T-helper 2 cell treated with Interferon-gamma antibody and Interleukin-4, amounts not matched to agents 5 μg/mL and 100 μg/mL, for 36 hours (primary cell): ENCODE measurements at regions not wholly inside any gene's neighbourhood (a gene's known extent, or its start where the extent isn't known, plus 50 kb on each side); places are given as distances from the start of the nearest gene placed in this dataset.
"Not testable (repeated sequence)": the region's sequence is repeated elsewhere in the genome, so short reads cannot be mapped to it uniquely, and the experiment has no call there.

Source experiments
- DNase-seq: peaks from one replicate; pipeline ENCODE4 v3.0.0; 2021; ENCODE audit warnings: low spot score
- H3K27ac Mint-ChIP-seq: one replicate; pipeline ENCODE4 v1.8.0; 2021; ENCODE audit warnings: mild to moderate bottlenecking, mixed read lengths
- H3K27me3 Mint-ChIP-seq: one replicate; pipeline ENCODE4 v1.8.0; 2021; ENCODE audit warnings: low read depth, mixed read lengths
- H3K36me3 Mint-ChIP-seq: one replicate; pipeline ENCODE4 v1.8.0; 2021; ENCODE audit warnings: low read depth, mixed read lengths
- H3K4me1 Mint-ChIP-seq: one replicate; pipeline ENCODE4 v1.8.0; 2021; ENCODE audit warnings: low read depth, mixed read lengths
- H3K4me3 Mint-ChIP-seq: one replicate; pipeline ENCODE4 v1.8.0; 2022; ENCODE audit warnings: mild to moderate bottlenecking, moderate library complexity, mixed read lengths
- H3K9me3 Mint-ChIP-seq: one replicate; pipeline ENCODE4 v1.8.0; 2021; ENCODE audit warnings: mixed read lengths

DNA sequence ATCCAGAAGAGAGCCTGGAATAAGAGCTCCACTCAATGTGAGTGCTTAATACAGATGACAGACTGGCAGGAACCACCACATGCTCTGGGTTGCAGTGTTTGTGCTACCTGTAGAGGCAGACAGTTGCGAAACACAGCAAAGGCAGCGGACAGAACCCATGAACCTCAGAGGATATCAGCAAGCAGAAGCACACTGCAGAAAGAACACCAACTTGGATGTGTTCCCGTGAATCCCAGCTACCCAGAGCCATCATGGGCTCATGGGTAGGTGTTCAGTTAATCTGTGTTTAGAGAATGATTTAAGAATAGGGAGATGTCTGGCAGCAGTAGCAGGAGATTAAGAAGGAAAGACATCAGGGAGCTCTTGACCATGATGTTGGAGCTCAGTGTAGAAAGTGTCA is 133.3 kb upstream of the FOXQ1 start:
- Mint-ChIP-seq H3K9me3 (no peaks in the 10 kb centered on the region), H3K4me3 (no peak overlapping the region), H3K36me3 (no peaks in the 10 kb centered on the region), H3K4me1 (no peaks in the 10 kb centered on the region), H3K27me3 (peaks cover under 1% of the 10 kb centered on the region), H3K27ac (no peak overlapping the region)
- DNase-seq: no peak

DNA sequence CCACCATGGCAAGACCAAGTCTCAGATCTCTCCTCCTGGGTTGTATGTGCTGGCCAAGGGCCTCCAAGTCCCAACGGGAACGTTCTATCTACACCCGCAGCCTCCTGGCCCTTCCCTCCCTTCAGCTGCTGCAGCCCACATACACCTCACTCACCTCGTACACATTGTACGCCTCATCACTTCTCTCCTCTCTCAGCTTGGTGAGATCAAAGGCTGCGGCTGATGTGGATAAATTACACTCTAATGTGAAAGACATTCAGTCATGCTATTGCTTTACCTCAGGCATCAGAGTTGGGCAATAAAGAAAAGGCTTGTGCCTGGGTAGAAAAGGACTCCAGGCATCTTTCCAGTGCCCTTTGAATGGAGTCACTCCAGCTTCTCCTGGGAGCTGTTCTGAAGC is 135.3 kb upstream of the FOXQ1 start:
- Mint-ChIP-seq H3K27ac (no peak overlapping the region), H3K4me3 (no peak overlapping the region), H3K27me3 (peaks cover 3% of the 10 kb centered on the region), H3K9me3 (no peaks in the 10 kb centered on the region), H3K4me1 (no peaks in the 10 kb centered on the region), H3K36me3 (no peaks in the 10 kb centered on the region)
- no peak for DNase-seq

- no peak for DNase-seq
- Mint-ChIP-seq H3K4me1 (no peaks in the 10 kb centered on the region), H3K36me3 (no peaks in the 10 kb centered on the region), H3K9me3 (no peaks in the 10 kb centered on the region), H3K4me3 (no peak overlapping the region), H3K27me3 (peaks cover 3% of the 10 kb centered on the region), H3K27ac (no peak overlapping the region)
These were observed 136.0 kb upstream of the FOXQ1 start for GRCh38 chr6:1175877-1176276.

- Mint-ChIP-seq H3K4me1 (no peaks in the 10 kb centered on the region), H3K27me3 (peaks cover 3% of the 10 kb centered on the region), H3K36me3 (no peaks in the 10 kb centered on the region), H3K9me3 (no peaks in the 10 kb centered on the region), H3K4me3 (no peak overlapping the region), H3K27ac (no peak overlapping the region)
- no peak for DNase-seq
These were observed 141.1 kb upstream of the FOXQ1 start for GRCh38 chr6:1170794-1171193.

- H3K27ac Mint-ChIP-seq: no peak overlapping the region
- no peak overlapping the region for H3K4me3 Mint-ChIP-seq
- no peak for DNase-seq
- no peaks in the 10 kb centered on the region for H3K4me1 Mint-ChIP-seq
- H3K9me3 Mint-ChIP-seq: no peaks in the 10 kb centered on the region
- no peaks in the 10 kb centered on the region for H3K36me3 Mint-ChIP-seq
- H3K27me3 Mint-ChIP-seq: peaks cover 2% of the 10 kb centered on the region
These were observed 147.3 kb upstream of the FOXQ1 start for GRCh38 chr6:1164600-1164999.

- H3K4me1 Mint-ChIP-seq: no peaks in the 10 kb centered on the region
- no peak overlapping the region for H3K4me3 Mint-ChIP-seq
- H3K27me3 Mint-ChIP-seq: peaks cover 2% of the 10 kb centered on the region
- no peak for DNase-seq
- H3K27ac Mint-ChIP-seq: no peak overlapping the region
- no peaks in the 10 kb centered on the region for H3K9me3 Mint-ChIP-seq
- H3K36me3 Mint-ChIP-seq: no peaks in the 10 kb centered on the region
These were observed 148.4 kb upstream of the FOXQ1 start for GRCh38 chr6:1163501-1163900.

GRCh38 chr6:1162367-1163275 is 149.3 kb upstream of the FOXQ1 start:
- Mint-ChIP-seq H3K27ac (no peak overlapping the region), H3K9me3 (no peaks in the 10 kb centered on the region), H3K36me3 (no peaks in the 10 kb centered on the region), H3K27me3 (peaks cover 2% of the 10 kb centered on the region), H3K4me3 (peak overlapping the region; percentile 26), H3K4me1 (no peaks in the 10 kb centered on the region)
- DNase-seq: no peak

DNA sequence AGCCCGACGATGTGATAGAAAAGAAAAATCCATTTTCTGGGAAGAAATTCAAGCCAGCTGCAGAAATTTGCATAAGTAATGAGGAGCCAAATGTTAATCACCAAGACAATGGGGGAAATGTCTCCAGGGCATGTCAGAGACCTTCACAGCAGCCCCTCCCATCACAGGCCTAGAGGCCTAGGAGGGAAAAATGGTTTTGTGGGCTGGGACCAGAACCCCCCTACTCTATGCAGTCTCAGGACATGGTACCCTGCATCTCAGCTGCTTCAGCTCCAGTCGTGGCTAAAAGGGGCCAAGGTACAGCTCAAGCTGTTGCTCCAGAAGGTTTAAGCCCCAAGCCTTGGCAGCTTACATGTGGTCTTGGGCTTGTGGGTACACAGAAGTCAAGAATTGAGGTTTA is 155.5 kb upstream of the FOXQ1 start:
- H3K36me3 Mint-ChIP-seq, H3K4me1 Mint-ChIP-seq, H3K4me3 Mint-ChIP-seq, H3K9me3 Mint-ChIP-seq, H3K27me3 Mint-ChIP-seq, DNase-seq, H3K27ac Mint-ChIP-seq: not testable (repeated sequence)

GRCh38 chr6:1153696-1154245 is 158.1 kb upstream of the FOXQ1 start:
- no peaks in the 10 kb centered on the region for H3K4me1 Mint-ChIP-seq
- H3K4me3 Mint-ChIP-seq: no peak overlapping the region
- peaks cover 6% of the 10 kb centered on the region for H3K9me3 Mint-ChIP-seq
- no peak overlapping the region for H3K27ac Mint-ChIP-seq
- no peaks in the 10 kb centered on the region for H3K36me3 Mint-ChIP-seq
- peaks cover 9% of the 10 kb centered on the region for H3K27me3 Mint-ChIP-seq
- DNase-seq: no peak

DNA sequence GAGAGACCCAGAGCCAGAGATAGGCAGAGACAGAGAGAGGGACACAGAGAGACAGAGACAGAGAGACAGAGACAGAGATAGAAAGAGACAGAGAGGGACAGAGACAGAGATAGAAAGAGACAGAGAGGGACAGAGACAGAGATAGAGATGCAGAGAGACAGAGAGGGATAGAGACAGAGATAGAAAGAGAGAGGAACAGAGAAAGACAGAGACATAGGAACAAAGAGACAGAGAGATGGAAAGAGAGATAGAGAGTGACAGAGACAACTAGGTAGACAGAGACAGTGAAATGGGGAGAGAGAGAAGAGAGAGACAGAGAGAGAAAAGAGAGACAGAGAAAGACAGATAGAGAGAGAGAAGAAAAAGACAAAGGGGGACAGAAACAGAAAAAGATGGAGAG is 165.4 kb upstream of the FOXQ1 start:
- Mint-ChIP-seq H3K4me3 (no peak overlapping the region), H3K9me3 (no peaks in the 10 kb centered on the region), H3K27me3 (peaks cover 11% of the 10 kb centered on the region), H3K27ac (no peak overlapping the region), H3K4me1 (no peaks in the 10 kb centered on the region), H3K36me3 (no peaks in the 10 kb centered on the region)
- no peak for DNase-seq

GRCh38 chr6:1145768-1146218 is 166.1 kb upstream of the FOXQ1 start:
- Mint-ChIP-seq H3K4me3 (no peak overlapping the region), H3K9me3 (no peaks in the 10 kb centered on the region), H3K4me1 (no peaks in the 10 kb centered on the region), H3K27me3 (peaks cover 9% of the 10 kb centered on the region), H3K36me3 (no peaks in the 10 kb centered on the region), H3K27ac (no peak overlapping the region)
- DNase-seq: no peak

- H3K9me3 Mint-ChIP-seq: no peaks in the 10 kb centered on the region
- H3K27ac Mint-ChIP-seq: no peak overlapping the region
- peaks cover 9% of the 10 kb centered on the region for H3K27me3 Mint-ChIP-seq
- DNase-seq: no peak
- H3K4me1 Mint-ChIP-seq: no peaks in the 10 kb centered on the region
- H3K4me3 Mint-ChIP-seq: no peak overlapping the region
- no peaks in the 10 kb centered on the region for H3K36me3 Mint-ChIP-seq
These were observed 166.8 kb upstream of the FOXQ1 start for GRCh38 chr6:1144842-1145767.

- Mint-ChIP-seq H3K27ac (no peak overlapping the region), H3K36me3 (no peaks in the 10 kb centered on the region), H3K9me3 (no peaks in the 10 kb centered on the region), H3K4me3 (no peak overlapping the region), H3K27me3 (peaks cover 11% of the 10 kb centered on the region), H3K4me1 (no peaks in the 10 kb centered on the region)
- DNase-seq: no peak
These were observed 168.2 kb upstream of the FOXQ1 start for GRCh38 chr6:1143655-1144054.
